H9 (cell line): ENCODE measurements at regions not wholly inside any gene's neighbourhood (a gene's known extent, or its start where the extent isn't known, plus 50 kb on each side); places are given as distances from the start of the nearest gene placed in this dataset.

Source experiments
- DNase-seq: peaks from one replicate; pipeline ENCODE4 v3.0.0-alpha.2; 2017
- H2AFZ ChIP-seq: one replicate; pipeline ENCODE4 v1.6.1; 2013; ENCODE audit warnings: mild to moderate bottlenecking, low read length, control low read depth, moderate library complexity
- H2AK5ac ChIP-seq: 2 replicates; pipeline ENCODE4 v1.6.1; 2013; ENCODE audit warnings: low read length, control low read depth, mixed read lengths; ENCODE audit not compliant: insufficient read length
- H2BK120ac ChIP-seq: one replicate; pipeline ENCODE4 v1.6.1; 2013; ENCODE audit warnings: low read depth, mild to moderate bottlenecking, low read length, control low read depth, inconsistent platforms; ENCODE audit not compliant: poor library complexity, severe bottlenecking
- H2BK12ac ChIP-seq: 2 replicates; pipeline ENCODE4 v1.6.1; 2013; ENCODE audit warnings: low read length, control low read depth, mixed read lengths, low read depth; ENCODE audit not compliant: insufficient read length
- H2BK15ac ChIP-seq: 2 replicates; pipeline ENCODE4 v1.6.1; 2013; ENCODE audit warnings: low read depth, low read length, control low read depth
- H2BK20ac ChIP-seq: one replicate; pipeline ENCODE4 v1.6.1; 2013; ENCODE audit warnings: low read depth, mild to moderate bottlenecking, low read length, control low read depth, inconsistent platforms; ENCODE audit not compliant: poor library complexity, severe bottlenecking
- H2BK5ac ChIP-seq: 2 replicates; pipeline ENCODE4 v1.6.1; 2013; ENCODE audit warnings: low read length, control low read depth, mixed read lengths; ENCODE audit not compliant: insufficient read length
- H3K14ac ChIP-seq: 2 replicates; pipeline ENCODE4 v1.6.1; 2013; ENCODE audit warnings: low read length, control low read depth; ENCODE audit not compliant: insufficient read depth
- H3K18ac ChIP-seq: 2 replicates; pipeline ENCODE4 v1.6.1; 2013; ENCODE audit warnings: low read depth, mild to moderate bottlenecking, mixed read lengths, low read length, control low read depth; ENCODE audit not compliant: insufficient read length
- H3K23ac ChIP-seq: 2 replicates; pipeline ENCODE4 v1.6.1; 2013; ENCODE audit warnings: low read length, control low read depth, mixed read lengths, low read depth; ENCODE audit not compliant: insufficient read length
- H3K23me2 ChIP-seq: 2 replicates; pipeline ENCODE4 v1.6.1; 2013; ENCODE audit warnings: low read depth, mild to moderate bottlenecking, mixed read lengths, low read length, control low read depth; ENCODE audit not compliant: insufficient read length, poor library complexity, severe bottlenecking
- H3K27ac ChIP-seq: 2 replicates; pipeline ENCODE4 v1.5.1; 2013; ENCODE audit warnings: low read length, control low read depth, mixed read lengths, low read depth; ENCODE audit not compliant: insufficient read length
- H3K27me3 ChIP-seq: 2 replicates; pipeline ENCODE4 v1.6.1; 2013; ENCODE audit warnings: low read length, control low read depth, inconsistent platforms; ENCODE audit not compliant: insufficient read depth
- H3K4ac ChIP-seq: 2 replicates; pipeline ENCODE4 v1.6.1; 2013; ENCODE audit warnings: low read depth, mild to moderate bottlenecking, control low read depth, inconsistent platforms, low read length, moderate library complexity
- H3K4me1 ChIP-seq: 2 replicates; pipeline ENCODE4 v1.6.1; 2013; ENCODE audit warnings: low read length, control low read depth, inconsistent platforms; ENCODE audit not compliant: insufficient read depth
- H3K4me2 ChIP-seq: 2 replicates; pipeline ENCODE4 v1.6.1; 2013; ENCODE audit warnings: low read length, control low read depth, mixed read lengths; ENCODE audit not compliant: insufficient read length, insufficient read depth
- H3K56ac ChIP-seq: 2 replicates; pipeline ENCODE4 v1.6.1; 2013; ENCODE audit warnings: low read depth, mild to moderate bottlenecking, mixed read lengths, low read length, control low read depth; ENCODE audit not compliant: insufficient read length
- H3K79me1 ChIP-seq: 2 replicates; pipeline ENCODE4 v1.6.1; 2013; ENCODE audit warnings: low read depth, mild to moderate bottlenecking, moderate library complexity, low read length, control low read depth, inconsistent platforms; ENCODE audit not compliant: insufficient read depth, poor library complexity, severe bottlenecking
- H3K79me2 ChIP-seq: 2 replicates; pipeline ENCODE4 v1.6.1; 2013; ENCODE audit warnings: low read length, control low read depth, inconsistent platforms; ENCODE audit not compliant: insufficient read depth
- H3K9ac ChIP-seq: 2 replicates; pipeline ENCODE4 v1.6.1; 2013; ENCODE audit warnings: low read length, control low read depth, mixed read lengths; ENCODE audit not compliant: insufficient read length; ENCODE audit errors: extremely low read depth
- H3K9me3 ChIP-seq: one replicate; pipeline ENCODE4 v1.6.1; 2013; ENCODE audit warnings: low read depth, low read length, inconsistent platforms; ENCODE audit not compliant: control insufficient read depth
- H3T11ph ChIP-seq: one replicate; pipeline ENCODE4 v1.6.1; 2013; ENCODE audit warnings: mild to moderate bottlenecking, low read length, control low read depth, inconsistent platforms
- H4K20me1 ChIP-seq: one replicate; pipeline ENCODE4 v1.6.1; 2013; ENCODE audit not compliant: control insufficient read depth, insufficient read length, insufficient read depth
- H4K5ac ChIP-seq: 2 replicates; pipeline ENCODE4 v1.6.1; 2013; ENCODE audit warnings: low read depth, mild to moderate bottlenecking, mixed read lengths, low read length, control low read depth; ENCODE audit not compliant: insufficient read length
- H4K8ac ChIP-seq: replicated peaks from 2 replicates; pipeline ENCODE4 v1.6.1; 2013; ENCODE audit warnings: low read length, control low read depth, mixed read lengths, low read depth; ENCODE audit not compliant: insufficient read length
- H4K91ac ChIP-seq: 2 replicates; pipeline ENCODE4 v1.6.1; 2013; ENCODE audit warnings: low read depth, mild to moderate bottlenecking, moderate library complexity, mixed read lengths, low read length, control low read depth; ENCODE audit not compliant: insufficient read length
- H3K27ac Mint-ChIP-seq, 3 experiments: 2 replicates in 2 of 3; 3 replicates in 1 of 3; pipeline ENCODE4 v1.8.0; 2020 to 2021; ENCODE audit warnings: mixed read lengths in 3 of 3, mild to moderate bottlenecking in 1 of 3, moderate library complexity in 1 of 3
- H3K27me3 Mint-ChIP-seq: 2 replicates; pipeline ENCODE4 v1.8.0; 2021; ENCODE audit warnings: low read depth, mild to moderate bottlenecking, moderate library complexity, mixed read lengths
- H3K36me3 Mint-ChIP-seq, 3 experiments: 2 replicates in 2 of 3; 3 replicates in 1 of 3; pipeline ENCODE4 v1.8.0; 2020 to 2021; ENCODE audit warnings: low read depth in 3 of 3, mixed read lengths in 3 of 3; ENCODE audit not compliant: insufficient read depth in 1 of 3
- H3K4me1 Mint-ChIP-seq, 2 experiments: 2 replicates each; pipeline ENCODE4 v1.8.0; 2020; ENCODE audit warnings: mixed read lengths in 2 of 2
- H3K4me3 Mint-ChIP-seq, 2 experiments: 2 replicates in 1 of 2; 3 replicates in 1 of 2; pipeline ENCODE4 v1.8.0; 2020 to 2021; ENCODE audit warnings: mild to moderate bottlenecking in 2 of 2, mixed read lengths in 2 of 2, moderate library complexity in 1 of 2
- H3K9me3 Mint-ChIP-seq, 2 experiments: 2 replicates in 1 of 2; 3 replicates in 1 of 2; pipeline ENCODE4 v1.8.0; 2020; ENCODE audit warnings: mild to moderate bottlenecking in 2 of 2, mixed read lengths in 2 of 2, moderate library complexity in 1 of 2
- CTCF ChIP-seq: fragments of 200-600 bp; sonication (generic); conservative IDR thresholded peaks from 3 replicates; pipeline ENCODE4 v1.8.0; 2021; ENCODE audit warnings: antibody characterized with exemption, mild to moderate bottlenecking
- WGBS: extraction: QIAGEN DNeasy Blood & Tissue Kit; methylation state at CpG from one replicate; pipeline ENCODE4 v1.1.7; 2013; ENCODE audit warnings: missing lambda C conversion rate, low lambda C conversion rate, mixed read lengths; ENCODE audit not compliant: insufficient read length; ENCODE audit errors: extremely low coverage; 5-methylcytosine and 5-hydroxymethylcytosine counted together

- peaks cover 8% of the 10 kb centered on the region in 2 experiments for H3K4me1 Mint-ChIP-seq
- Histone ChIP-seq H3K9ac (no peak overlapping the region), H3K27ac (no peak overlapping the region), H3K23me2 (no peaks in the 10 kb centered on the region), H2BK120ac (no peak overlapping the region), H3K18ac (no peak overlapping the region), H3K79me1 (no peaks in the 10 kb centered on the region), H2BK12ac (no peak overlapping the region), H2AFZ (no peak overlapping the region), H4K20me1 (no peaks in the 10 kb centered on the region), H3K9me3 (peaks cover 6% of the 10 kb centered on the region), H3K14ac (no peak overlapping the region), H3K4me2 (no peak overlapping the region), H4K91ac (no peak overlapping the region), H2BK5ac (no peak overlapping the region), H3T11ph (no peak overlapping the region), H2BK15ac (no peak overlapping the region), H3K4me1 (no peaks in the 10 kb centered on the region), H3K4ac (no peak overlapping the region), H4K8ac (no peak overlapping the region), H4K5ac (no peak overlapping the region), H2BK20ac (no peak overlapping the region), H3K27me3 (no peaks in the 10 kb centered on the region), H2AK5ac (no peak overlapping the region), H3K56ac (no peak overlapping the region), H3K23ac (no peak overlapping the region), H3K79me2 (no peaks in the 10 kb centered on the region)
- H3K4me3 Mint-ChIP-seq: no peak overlapping the region
- no peak for DNase-seq
- H3K27me3 Mint-ChIP-seq: peaks cover 1% of the 10 kb centered on the region
- peaks cover 53 to 58% of the 10 kb centered on the region in 2 experiments for H3K9me3 Mint-ChIP-seq
- peaks cover 2 to 10% (median 5%) of the 10 kb centered on the region in 3 experiments for H3K36me3 Mint-ChIP-seq
- WGBS: no CpG with 5 or more reads among the region's 2 CpGs
- H3K27ac Mint-ChIP-seq: no peak overlapping the region
- no peak for TF ChIP-seq CTCF
These were observed 306.1 kb upstream of the RTL1 start for GRCh38 chr14:101209594-101209993.
